ENCODE measurements at regions not wholly inside any gene's neighbourhood (a gene's known extent, or its start where the extent isn't known, plus 50 kb on each side); places are given as distances from the start of the nearest gene placed in this dataset.

DNA sequence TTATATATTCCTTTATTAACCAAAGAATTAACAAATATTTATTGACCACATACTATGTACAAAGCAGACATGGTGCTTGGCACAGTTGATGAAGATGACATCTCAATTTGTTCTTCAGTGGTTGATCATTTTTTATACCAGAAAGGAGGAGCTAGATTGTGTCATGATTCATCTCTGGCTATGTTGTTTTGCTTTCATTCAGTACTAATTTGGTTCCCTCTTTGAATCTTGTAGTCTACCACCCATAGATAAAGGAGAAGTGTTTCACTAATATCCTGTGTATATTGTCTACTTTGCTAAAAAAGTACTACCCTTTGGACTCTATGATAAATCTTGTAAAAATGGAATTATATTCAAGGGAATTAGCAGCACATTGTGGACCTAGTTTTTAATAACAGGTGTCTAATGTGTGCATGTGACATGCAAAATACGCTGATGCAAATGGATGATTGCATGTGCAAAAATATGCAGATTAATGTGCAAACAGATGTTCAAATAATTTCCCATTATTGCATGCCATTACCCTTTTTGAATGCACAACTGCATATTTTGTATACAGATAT lies 313.2 kb upstream of the ZEB2 start:
- TF ChIP-seq, protein P1, sequence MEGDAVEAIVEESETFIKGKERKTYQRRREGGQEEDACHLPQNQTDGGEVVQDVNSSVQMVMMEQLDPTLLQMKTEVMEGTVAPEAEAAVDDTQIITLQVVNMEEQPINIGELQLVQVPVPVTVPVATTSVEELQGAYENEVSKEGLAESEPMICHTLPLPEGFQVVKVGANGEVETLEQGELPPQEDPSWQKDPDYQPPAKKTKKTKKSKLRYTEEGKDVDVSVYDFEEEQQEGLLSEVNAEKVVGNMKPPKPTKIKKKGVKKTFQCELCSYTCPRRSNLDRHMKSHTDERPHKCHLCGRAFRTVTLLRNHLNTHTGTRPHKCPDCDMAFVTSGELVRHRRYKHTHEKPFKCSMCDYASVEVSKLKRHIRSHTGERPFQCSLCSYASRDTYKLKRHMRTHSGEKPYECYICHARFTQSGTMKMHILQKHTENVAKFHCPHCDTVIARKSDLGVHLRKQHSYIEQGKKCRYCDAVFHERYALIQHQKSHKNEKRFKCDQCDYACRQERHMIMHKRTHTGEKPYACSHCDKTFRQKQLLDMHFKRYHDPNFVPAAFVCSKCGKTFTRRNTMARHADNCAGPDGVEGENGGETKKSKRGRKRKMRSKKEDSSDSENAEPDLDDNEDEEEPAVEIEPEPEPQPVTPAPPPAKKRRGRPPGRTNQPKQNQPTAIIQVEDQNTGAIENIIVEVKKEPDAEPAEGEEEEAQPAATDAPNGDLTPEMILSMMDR (conservative IDR thresholded peaks at IDR 0.05; ENCODE audit: low read length) = no peak
- no peak for DNase-seq (ENCODE audit: low read depth)

DNA sequence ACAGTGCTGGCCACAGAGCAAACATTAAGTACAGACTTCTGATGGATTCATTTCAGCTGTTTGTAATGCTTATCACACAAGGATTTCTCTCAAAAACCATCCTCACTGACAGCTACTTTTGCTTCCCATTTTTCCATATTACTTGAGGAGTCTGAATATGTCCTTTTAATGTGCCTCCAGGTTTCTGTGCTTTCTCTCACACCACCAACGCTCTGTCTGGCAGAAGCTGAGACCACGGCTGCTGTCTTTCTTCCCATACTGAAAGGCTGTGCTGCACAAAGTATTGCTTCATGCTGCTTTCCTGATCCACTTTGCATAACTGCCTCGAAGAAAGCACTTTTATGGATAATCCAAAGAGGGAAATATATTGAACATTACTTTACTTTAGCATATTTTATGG lies 312.1 kb upstream of the ZEB2 start:
- TF ChIP-seq, protein P1 (conservative IDR thresholded peaks at IDR 0.05; ENCODE audit: low read length) = no peak
- no peak overlapping the region for H3K4me3 ChIP-seq (ENCODE audit: low read length)
- DNase-seq (ENCODE audit: low read depth) = no peak

More for the DNA sequence above, 313.2 kb upstream of the ZEB2 start:
- no peak overlapping the region for H3K4me3 ChIP-seq (ENCODE audit: low read length)

DNA sequence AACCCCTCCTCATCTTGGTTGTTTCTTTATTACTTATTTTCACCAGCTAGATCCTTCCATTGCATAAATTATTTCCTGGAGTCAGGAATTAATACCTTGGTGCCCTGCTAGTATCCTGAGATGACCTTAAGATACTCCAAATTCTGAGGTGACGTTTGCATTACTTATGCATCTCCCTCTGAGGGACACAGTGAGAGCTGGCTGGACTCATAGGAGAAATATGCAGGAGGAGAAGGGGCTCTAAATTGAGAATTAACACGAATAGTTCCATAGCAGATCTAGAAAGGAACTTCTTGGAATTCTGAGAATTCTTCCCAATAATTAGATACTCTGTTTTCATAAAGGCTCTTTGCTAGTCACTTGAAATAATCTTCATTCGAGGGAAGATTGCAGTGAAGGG lies 310.6 kb upstream of the ZEB2 start:
- peak; percentile 40 for DNase-seq (ENCODE audit: low read depth)
- no peak overlapping the region for H3K4me3 ChIP-seq (ENCODE audit: low read length)
- TF ChIP-seq, protein P1 (conservative IDR thresholded peaks at IDR 0.05; ENCODE audit: low read length) = no peak

DNA sequence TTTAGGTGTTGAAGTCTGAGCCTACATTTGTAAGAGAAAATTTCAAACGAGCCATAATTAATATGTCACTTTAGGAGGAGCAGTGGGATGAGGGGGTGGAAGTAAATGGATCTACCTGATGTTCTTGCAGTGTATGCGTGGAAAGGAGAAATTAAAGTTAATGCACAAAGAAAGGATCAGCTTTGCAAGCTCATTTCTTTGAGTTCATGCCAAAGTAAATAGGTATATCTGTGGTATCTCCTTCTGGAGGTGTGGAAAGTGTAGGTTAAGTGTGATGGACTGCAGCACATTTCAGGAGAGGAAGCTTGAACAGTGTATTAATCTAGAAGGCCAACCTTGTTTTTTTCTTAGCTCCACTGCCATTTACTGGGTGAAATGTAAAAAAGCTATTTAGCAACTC lies 307.5 kb upstream of the ZEB2 start:
- DNase-seq (ENCODE audit: low read depth) = no peak

DNA sequence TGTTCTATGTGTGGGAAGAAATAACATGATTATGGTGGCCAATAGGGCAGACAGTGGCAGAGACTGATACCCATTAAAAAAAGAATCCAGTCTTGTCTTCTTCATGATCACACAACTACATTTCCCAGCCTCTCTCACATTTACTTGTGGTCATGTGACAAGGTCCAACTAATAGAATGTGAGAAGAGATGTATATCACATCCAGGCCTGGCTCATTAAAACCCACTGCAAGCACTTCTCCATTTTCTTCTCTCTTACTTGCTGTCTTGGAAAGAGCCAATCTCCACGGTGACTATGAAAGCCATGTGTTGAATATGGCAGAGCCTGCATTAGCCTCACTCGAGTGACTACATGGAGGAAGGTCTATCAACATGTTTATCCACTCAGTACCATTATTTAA lies 306.2 kb upstream of the ZEB2 start:
- H3K4me3 ChIP-seq (ENCODE audit: low read length) = no peak overlapping the region
- DNase-seq (ENCODE audit: low read depth) = no peak
- TF ChIP-seq, protein P1 (conservative IDR thresholded peaks at IDR 0.05; ENCODE audit: low read length) = no peak

More for the DNA sequence above, 307.5 kb upstream of the ZEB2 start:
- TF ChIP-seq, protein P1 (conservative IDR thresholded peaks at IDR 0.05; ENCODE audit: low read length) = no peak
- H3K4me3 ChIP-seq (ENCODE audit: low read length) = no peak overlapping the region

DNA sequence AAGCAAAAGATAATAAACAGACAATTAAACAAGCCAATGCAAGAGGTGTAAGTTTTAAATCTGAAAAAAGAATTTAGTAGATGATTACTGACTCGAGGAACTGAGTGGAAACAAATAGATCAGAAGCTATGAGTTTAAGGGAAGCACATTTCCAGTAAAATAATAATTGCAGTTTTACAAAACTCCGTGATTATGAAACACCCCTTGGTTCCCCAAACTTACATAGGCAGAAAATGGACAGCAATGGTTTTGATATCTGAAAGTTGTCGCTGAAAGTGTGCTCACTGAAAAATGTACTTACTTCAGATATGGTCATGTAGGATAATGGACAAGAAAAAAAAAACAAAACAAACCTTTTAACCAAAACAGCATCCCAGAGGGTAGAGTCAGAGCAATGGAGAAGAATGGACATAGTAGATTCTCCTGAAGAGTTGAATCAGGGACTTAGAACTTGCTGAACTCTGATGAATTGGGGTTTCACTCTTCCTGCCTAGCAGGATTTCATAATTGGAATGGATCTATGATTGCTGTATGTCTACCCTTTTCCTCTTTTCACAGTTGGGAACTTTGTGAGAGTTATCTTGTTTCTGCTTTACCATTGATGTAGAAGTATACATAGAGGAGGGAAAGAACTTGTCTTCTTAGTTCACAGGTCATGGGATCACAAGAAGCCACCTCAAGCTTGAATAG lies 305.6 kb upstream of the ZEB2 start:
- H3K4me3 ChIP-seq (ENCODE audit: low read length) = no peak overlapping the region
- TF ChIP-seq, protein P1 (conservative IDR thresholded peaks at IDR 0.05; ENCODE audit: low read length) = no peak
- DNase-seq (ENCODE audit: low read depth) = no peak
